Stimulated activated CD4-positive, alpha-beta T cell treated with anti-CD3 and anti-CD28 coated beads, TNF-alpha, amount 100 ng/mL, for 4 hours (primary cell): ENCODE measurements at regions not wholly inside any gene's neighbourhood (a gene's known extent, or its start where the extent isn't known, plus 50 kb on each side); places are given as distances from the start of the nearest gene placed in this dataset.

Experiments
- DNase-seq, 3 experiments: peaks; one replicate each; pipeline ENCODE4 v3.0.0-alpha.2; 2020; ENCODE audit warnings: low read depth in 3 of 3

GRCh38 chr1:8203056-8203455 is 114.9 kb upstream of the SLC45A1 start:
- no peak for DNase-seq

DNA sequence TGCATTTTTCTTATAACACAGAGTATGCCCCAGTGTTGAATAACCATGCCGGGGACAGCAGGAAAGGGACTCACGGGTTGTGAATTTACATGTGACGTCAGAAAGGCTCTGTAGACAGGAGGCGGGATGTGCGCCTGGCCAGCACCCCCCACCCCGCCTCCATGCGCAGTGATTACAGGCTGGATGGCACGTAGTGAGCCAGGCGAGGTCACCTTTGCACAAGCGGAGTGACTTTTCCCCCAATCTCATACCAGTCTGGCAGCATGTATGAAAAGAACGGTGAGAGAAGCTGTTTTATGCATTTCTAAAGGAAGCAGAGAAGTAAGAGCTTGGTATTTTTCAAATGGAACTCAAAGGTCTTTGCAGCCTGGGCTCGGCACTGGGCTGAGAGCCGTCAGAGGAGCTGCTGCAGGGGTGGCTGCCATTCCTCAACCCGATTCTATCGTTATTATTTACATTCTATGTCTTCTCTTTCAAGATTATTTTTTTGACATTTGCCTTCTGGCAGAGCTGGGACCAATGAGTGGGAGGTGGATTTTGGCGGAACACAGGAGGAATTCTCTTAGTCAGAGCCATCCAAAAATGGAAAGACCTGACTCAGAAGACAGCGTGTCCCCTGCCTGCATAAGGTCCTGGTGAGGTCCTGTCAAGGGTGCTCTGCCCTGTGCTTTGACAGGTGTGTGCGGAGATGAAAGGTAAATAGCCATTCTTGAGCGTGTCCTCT is 115.6 kb upstream of the SLC45A1 start:
- no peak for DNase-seq

GRCh38 chr1:8201331-8201861 is 116.5 kb upstream of the SLC45A1 start:
- no peak for DNase-seq

DNA sequence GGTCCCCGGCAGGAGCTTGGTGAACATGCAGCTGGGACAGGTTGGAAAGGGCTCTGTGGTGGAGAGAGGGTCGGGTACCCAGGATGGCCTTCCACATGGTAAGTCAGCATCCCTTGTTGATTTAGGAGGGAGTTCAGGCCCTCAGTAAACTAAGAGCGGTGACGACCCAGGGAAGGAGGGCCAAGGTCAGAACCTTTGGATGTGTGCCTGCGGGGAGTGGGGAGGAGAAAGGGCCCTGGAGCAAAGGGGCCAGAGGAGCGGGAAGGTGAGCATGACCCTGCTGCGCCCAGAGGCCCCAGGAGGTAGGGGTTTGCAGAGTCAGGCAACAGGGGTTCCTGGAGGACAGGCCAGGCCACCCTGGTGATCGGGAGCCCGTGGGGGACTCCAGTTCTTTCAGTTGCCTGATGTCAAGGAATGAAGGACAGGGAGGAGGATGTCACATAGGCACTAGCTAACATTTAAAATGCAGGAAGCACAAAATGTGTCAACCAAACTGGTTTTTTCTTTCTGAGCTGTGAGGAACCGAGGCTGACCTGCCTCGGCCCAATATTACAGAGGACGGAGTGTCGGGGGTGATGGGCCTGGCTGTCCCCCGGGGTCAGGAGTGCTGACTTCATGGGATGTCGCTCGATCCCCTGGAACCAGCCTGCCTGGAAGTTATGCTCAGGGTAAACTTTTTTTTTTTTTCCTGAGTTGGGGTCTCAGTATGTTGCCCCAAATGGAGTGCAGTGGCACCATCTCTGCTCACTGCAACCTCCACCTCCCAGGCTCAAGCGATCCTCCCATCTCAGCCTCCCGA is 117.4 kb upstream of the SLC45A1 start:
- no peak for DNase-seq

- no peak for DNase-seq
Measured at GRCh38 chr1:8198522-8198921, 119.4 kb upstream of the SLC45A1 start.

- DNase-seq: no peak
Measured at GRCh38 chr1:8197493-8198282, 120.2 kb upstream of the SLC45A1 start.

GRCh38 chr1:8194481-8195227 is 123.3 kb upstream of the SLC45A1 start:
- no peak for DNase-seq

- no peak for DNase-seq
Measured at GRCh38 chr1:8193840-8194406, 124.0 kb upstream of the SLC45A1 start.

- DNase-seq: no peak
Measured at GRCh38 chr1:8191474-8191873, 126.4 kb upstream of the SLC45A1 start.

- no peak for DNase-seq
Measured at GRCh38 chr1:8189931-8190483, 127.9 kb upstream of the SLC45A1 start.

- no peak for DNase-seq
Measured at GRCh38 chr1:8185400-8185799, 132.5 kb upstream of the SLC45A1 start.

DNA sequence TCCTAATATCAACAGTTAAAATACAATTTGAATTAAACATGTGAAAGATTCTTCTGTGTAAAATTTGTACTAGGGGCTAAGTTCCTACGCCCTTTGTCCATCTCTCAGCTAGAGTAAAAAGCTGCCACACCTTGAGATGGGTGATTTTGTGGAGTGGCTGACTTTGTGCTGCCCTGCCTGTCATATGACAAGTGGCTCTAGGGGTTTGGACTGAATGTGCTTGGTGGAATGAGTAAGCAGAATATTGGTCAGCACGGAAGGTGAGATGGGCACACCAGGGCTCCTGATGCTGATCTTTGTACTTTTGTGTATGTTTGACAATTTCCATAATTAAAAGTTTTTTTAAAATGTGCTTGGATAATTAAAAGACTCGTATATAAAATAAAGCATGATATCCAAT is 133.6 kb upstream of the SLC45A1 start:
- DNase-seq: no peak

DNA sequence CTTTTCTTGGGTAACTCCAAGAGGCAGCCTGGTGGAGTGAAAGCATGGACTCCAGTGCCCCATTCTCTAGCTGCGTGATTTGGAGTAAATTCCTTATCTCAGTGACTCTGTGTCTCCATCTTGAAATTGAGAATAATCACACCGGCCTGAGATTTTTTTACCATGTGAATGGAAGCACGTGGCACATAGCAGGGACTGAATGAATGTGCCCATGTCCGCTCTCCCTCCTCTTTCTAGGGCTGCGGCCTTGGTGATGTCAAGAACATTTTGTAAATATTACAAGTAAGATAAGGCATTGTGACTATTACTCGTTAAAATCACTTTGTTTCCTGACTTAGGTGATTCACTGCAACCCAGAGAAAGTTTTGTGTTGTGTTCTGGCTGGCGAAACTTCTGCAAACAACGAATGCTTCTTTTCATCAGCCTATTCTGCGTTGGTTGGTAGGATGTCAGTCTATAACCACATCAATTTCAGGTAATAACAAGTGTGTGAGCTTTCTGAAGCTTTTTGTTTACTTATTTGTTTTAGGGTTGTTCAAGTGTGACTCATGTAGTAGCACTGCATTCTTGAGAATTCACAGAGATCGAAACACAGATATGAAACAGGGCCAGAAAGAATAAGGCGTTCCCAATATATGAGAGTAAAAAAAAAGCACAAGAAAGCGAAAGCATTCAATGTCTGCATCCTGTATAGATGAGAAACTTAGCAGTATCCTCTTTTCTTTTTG is 135.7 kb upstream of the SLC45A1 start:
- no peak for DNase-seq

DNA sequence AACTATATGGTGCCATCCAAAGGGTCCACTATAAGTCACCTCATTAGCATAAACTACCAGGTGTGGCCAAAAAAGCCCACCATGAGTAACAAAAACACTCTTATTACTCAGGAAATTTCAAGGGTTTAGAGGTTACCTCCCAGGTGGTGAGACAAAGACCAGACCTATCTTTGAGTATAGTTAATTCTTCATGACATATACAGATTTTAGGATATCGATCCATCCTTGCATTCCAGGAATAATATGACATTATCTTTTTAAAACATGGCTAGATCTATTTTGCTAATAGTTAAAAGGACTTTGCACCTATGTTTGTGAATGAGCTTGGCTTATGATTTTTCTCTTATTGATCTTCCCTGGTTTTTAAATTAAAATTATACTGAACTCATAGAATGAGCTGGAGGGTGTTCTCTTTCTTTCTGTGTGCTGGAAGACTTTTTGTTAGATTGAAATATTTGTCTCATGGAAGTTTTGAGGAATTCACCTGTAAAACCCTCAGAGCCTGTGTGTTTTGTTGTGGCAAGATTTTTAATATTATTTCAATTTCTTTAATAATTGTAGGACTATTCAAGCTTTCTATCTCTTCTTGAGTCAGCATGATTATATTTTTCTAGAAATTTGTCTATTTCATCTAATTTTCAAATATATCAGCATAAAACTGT is 138.7 kb upstream of the SLC45A1 start:
- DNase-seq: no peak

- no peak for DNase-seq
Measured at GRCh38 chr1:8176279-8176678, 141.6 kb upstream of the SLC45A1 start.

DNA sequence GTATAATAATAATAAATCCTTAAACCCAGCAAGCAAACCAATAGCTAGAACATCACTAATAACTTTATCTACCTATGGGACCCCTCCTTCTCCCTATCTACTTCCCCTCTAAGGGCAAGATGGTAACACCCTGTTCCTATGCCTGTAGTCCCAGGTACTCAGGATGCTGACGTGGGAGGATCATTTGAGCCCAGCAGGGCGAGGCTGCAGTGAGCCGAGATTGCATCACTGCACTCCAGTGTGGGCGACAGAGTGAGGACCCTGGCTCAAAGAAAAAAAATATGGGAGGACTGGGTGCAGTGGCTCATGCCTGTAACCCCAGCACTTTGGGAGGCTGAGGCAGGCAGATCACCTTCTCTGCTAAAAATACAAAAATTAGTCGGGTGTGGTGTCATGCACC is 143.1 kb upstream of the SLC45A1 start:
- no peak for DNase-seq

- no peak for DNase-seq
Measured at GRCh38 chr1:8171751-8172464, 145.8 kb upstream of the ERRFI1 start.

GRCh38 chr1:8170059-8170835 is 144.1 kb upstream of the ERRFI1 start:
- DNase-seq: no peak
